Fibroblast of mammary gland (primary cell): ENCODE measurements at regions not wholly inside any gene's neighbourhood (a gene's known extent, or its start where the extent isn't known, plus 50 kb on each side); places are given as distances from the start of the nearest gene placed in this dataset.

Experiments
- DNase-seq: peaks from one replicate; pipeline ENCODE4 v3.0.0-alpha.2; 2010; ENCODE audit warnings: low read depth
- H3K4me3 ChIP-seq: 2 replicates; pipeline ENCODE4 v1.5.1; 2011; ENCODE audit warnings: low read depth, mild to moderate bottlenecking, low read length, moderate library complexity; ENCODE audit not compliant: control insufficient read depth
- TF ChIP-seq, protein P1 (sequence below): conservative IDR thresholded peaks from 2 replicates; pipeline ENCODE4 v1.5.1; 2011; ENCODE audit warnings: low read depth, low read length, inconsistent platforms; ENCODE audit not compliant: control insufficient read depth, insufficient read depth

DNA sequence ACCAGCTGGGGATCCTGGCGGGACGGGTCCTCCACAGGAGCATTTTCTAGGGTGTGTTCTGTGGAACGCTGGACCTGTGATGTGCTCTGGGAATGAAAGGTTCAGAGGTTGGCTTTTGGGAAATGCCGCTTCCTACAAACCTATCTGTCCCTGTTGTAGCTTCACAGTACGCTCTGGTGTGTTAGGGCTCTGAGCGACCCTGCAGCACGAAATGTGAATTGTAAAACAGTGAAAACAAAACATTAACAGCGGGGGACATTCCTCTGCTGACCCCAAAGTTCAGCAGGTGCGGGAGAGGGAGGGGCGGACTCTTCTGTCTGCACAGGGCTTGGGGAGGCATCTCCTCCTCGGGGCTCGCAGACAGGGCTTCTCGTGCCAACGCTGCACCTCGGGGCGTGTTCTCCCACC lies 155.9 kb downstream of the NRN1 start:
- peak overlapping the region; percentile 12 for H3K4me3 ChIP-seq
- TF ChIP-seq, protein P1, sequence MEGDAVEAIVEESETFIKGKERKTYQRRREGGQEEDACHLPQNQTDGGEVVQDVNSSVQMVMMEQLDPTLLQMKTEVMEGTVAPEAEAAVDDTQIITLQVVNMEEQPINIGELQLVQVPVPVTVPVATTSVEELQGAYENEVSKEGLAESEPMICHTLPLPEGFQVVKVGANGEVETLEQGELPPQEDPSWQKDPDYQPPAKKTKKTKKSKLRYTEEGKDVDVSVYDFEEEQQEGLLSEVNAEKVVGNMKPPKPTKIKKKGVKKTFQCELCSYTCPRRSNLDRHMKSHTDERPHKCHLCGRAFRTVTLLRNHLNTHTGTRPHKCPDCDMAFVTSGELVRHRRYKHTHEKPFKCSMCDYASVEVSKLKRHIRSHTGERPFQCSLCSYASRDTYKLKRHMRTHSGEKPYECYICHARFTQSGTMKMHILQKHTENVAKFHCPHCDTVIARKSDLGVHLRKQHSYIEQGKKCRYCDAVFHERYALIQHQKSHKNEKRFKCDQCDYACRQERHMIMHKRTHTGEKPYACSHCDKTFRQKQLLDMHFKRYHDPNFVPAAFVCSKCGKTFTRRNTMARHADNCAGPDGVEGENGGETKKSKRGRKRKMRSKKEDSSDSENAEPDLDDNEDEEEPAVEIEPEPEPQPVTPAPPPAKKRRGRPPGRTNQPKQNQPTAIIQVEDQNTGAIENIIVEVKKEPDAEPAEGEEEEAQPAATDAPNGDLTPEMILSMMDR: no peak
- DNase-seq: no peak

DNA sequence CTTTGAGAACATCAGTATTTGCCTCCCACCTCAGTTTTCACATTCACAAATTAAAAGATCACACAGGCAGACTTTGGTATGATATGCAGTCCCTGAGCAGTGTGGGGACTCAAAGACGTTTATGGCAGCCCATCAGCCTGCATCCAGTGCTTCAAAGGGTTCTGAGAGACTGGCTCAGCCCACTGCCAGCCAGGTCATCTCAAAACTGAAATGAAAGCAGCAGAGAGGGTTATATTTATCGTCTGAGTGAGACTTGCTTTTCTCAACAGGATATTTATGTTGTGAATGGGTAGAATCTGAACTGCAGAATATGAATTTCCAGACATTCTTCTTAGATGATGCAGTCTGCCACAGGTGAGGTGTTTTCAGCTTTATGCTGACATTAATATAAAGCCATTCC lies 159.8 kb downstream of the NRN1 start:
- TF ChIP-seq, protein P1: no peak
- H3K4me3 ChIP-seq: no peak overlapping the region
- DNase-seq: no peak

DNA sequence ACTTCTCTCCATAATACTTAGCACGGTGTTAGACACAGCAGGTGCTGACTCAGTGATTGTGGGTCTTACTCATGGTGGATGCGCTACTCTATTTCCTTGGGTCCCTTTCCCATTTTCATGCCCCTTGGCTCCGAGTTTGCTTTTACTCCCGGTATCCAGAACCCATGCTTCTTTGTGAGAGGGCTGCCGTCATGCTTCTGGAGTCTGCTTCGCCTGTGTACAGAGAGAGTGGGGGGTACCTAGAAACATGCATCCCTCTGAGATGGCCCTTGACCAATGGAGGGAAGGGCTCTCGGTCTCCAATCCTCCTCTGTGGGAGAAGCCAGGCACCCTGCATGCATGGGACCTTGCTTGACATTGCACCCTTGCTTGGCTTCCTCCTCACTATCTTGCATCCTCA lies 160.4 kb downstream of the NRN1 start:
- TF ChIP-seq, protein P1: no peak
- no peak overlapping the region for H3K4me3 ChIP-seq
- no peak for DNase-seq

DNA sequence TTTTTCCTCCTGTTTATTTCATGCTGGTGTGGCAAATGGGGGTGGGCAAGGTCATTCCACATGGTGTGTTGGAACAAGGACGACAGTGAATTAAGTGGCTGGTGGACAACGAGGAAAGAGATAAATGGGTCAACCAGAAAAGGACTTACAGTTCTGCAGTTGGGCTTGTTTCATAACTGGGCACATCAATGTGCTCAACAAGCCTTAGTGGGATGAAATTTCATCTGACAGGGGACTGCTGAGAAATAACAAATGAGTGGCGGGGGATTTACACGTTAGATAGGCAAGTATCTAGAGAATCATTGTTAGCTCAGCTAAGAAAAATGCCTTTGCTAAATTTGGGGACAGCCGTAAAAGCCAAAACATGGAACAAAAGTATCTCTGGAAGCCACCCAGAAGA lies 163.6 kb downstream of the NRN1 start:
- H3K4me3 ChIP-seq: no peak overlapping the region
- TF ChIP-seq, protein P1: no peak

DNA sequence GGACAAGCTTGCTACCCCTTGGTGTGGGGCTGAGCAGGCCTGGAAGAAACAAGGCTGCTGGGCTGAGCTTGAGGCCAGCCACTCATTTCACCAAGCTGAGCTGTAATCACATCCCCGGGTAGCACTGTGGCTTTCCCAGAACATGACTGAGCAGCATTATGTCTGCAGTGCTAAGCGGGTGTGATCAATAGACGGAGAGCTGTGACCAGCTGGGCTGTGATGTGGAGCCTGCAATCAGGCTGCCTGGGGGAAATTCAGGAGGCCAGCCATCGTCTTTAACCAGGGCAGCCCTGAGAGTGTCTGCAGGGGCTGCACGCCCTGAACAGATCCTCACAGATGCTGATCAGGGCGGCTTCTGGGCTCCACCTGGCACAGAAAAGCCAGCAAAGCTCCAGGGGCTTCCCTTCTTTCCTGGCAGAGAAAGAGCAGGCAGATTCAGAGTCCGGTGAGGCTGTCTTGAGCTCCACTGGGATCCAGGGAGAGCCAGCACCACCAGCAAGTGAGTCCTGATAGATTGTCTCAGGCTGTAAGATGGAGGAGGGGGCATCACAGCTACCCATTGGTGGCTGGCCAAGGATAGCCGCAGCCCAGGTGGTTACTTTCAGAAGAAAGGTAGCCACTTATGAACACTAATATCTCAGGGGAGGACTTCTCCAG lies 165.9 kb downstream of the NRN1 start:
- H3K4me3 ChIP-seq: no peak overlapping the region
- TF ChIP-seq, protein P1: no peak
- no peak for DNase-seq

More for the DNA sequence above, 163.6 kb downstream of the NRN1 start:
- no peak for DNase-seq

DNA sequence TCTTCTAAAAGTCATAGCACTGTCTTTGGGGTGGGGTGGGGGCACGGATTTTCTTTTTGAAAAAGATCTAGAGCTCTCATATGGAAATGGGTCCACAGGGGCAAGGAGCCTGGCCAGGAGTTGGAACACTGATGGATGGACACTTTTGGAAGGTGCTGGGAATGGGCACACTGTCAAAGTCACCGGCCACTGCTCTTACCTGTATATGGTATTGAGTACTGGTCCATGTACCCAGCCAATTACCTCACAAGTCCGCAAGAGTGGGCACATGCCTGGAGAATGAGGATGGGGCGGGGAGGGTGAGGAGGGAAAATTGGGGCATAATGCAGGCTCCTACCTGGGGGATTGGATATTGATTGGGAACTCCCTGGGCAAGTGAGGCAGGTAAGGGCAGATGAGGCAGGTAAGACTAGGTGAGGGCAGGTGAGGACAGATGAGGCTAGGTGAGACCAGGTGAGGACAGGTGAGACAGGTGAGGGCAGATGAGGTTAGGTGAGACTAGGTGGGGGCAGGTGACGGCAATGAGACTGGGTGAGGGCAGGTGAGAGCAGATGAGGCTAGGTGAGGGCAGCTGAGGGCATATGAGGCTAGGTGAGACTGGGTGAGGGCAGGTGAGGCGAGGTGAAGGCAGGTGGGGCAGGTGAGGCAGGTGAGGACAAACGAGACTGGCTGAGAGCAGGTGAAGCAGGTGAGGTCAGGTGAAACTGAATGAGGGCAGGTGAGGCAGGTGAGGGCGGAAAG lies 167.9 kb downstream of the NRN1 start:
- TF ChIP-seq, protein P1: no peak
- DNase-seq: no peak
- H3K4me3 ChIP-seq: no peak overlapping the region
